ENCODE measurements at regions not wholly inside any gene's neighbourhood (a gene's known extent, or its start where the extent isn't known, plus 50 kb on each side); places are given as distances from the start of the nearest gene placed in this dataset.

GRCh38 chr5:172568308-172568910, 72.7 kb upstream of the NEURL1B start:
- H3K23ac ChIP-seq (ENCODE audit: insufficient read length) = no peak overlapping the region
- H3K56ac ChIP-seq (replicated peaks; ENCODE audit: insufficient read length, low read depth, low read length) = no peak overlapping the region
- H3K9ac ChIP-seq (replicated peaks in 1 of 4; ENCODE audit: extremely low read depth in 1 of 4, low read depth in 3 of 4, low read length in 3 of 4) = no peak overlapping the region
- no peak for DNase-seq (ENCODE audit: low read depth in 1 of 2, low spot score in 2 of 2)
- no peak overlapping the region for H3K4me3 ChIP-seq (ENCODE audit: extremely low read depth in 1 of 4, insufficient read depth in 2 of 4, low read depth in 3 of 4, low read length in 4 of 4)
- H2BK5ac ChIP-seq (ENCODE audit: low read depth, low read length) = no peak overlapping the region
- no peak overlapping the region for H4K8ac ChIP-seq (ENCODE audit: extremely low read depth, insufficient read depth, low read length)
- no peak for TF ChIP-seq CTCF (IDR thresholded peaks at IDR 0.05; ENCODE audit: control extremely low read depth in 1 of 3, insufficient read depth in 1 of 3, low read depth in 1 of 3, low read length in 3 of 3)
- CTCF ChIA-PET (ENCODE audit: partially characterized antibody) = interaction anchor here (0.9 to 2.7 kb wide), 9 partner anchors 10 to 129 kb away, joined by 3 to 9 read pairs (median 4); no protein-coding TSS in a partner anchor
- H3K27me3 ChIP-seq (replicated peaks in 1 of 4; ENCODE audit: control insufficient read depth in 3 of 4, extremely low read depth in 1 of 4, insufficient read depth in 3 of 4, low read length in 3 of 4) = no peaks in the 10 kb centered on the region; a peak in 2 of 7 replicates
- no peaks in the 10 kb centered on the region for H3K79me1 ChIP-seq (ENCODE audit: low read depth, low read length)
- no peak overlapping the region for H3K14ac ChIP-seq (ENCODE audit: insufficient read length)
- no peak for FAIRE-seq
- no peak overlapping the region for H3K27ac ChIP-seq (ENCODE audit: low read depth, low read length)
- 96% methylated on average over 3 of the region's 3 CpGs; no CpG with 5 or more reads in 1 of the 2 experiments for WGBS, 2 experiments (ENCODE audit: extremely low coverage in 1 of 2, insufficient coverage in 1 of 2, insufficient read length in 1 of 2, insufficient replicate concordance in 2 of 2, low coverage in 1 of 2, low lambda C conversion rate in 2 of 2, missing lambda C conversion rate in 1 of 2)
- H2AK5ac ChIP-seq (ENCODE audit: low read depth, low read length) = no peak overlapping the region
- 0 out of 2 replicates have a peak overlapping the region, but pooled peaks have one; percentile 39 for H2BK12ac ChIP-seq (ENCODE audit: low read depth, low read length)
- no peak overlapping the region for H3K4me2 ChIP-seq (ENCODE audit: insufficient read depth in 1 of 2, low read depth in 2 of 2, low read length in 2 of 2)
- H3K23me2 ChIP-seq (ENCODE audit: low read depth, low read length) = peaks cover 2% of the 10 kb centered on the region; the same call in 1 of the 2 replicates
- H4K20me1 ChIP-seq (replicated peaks in 1 of 2; ENCODE audit: control insufficient read depth in 1 of 2, insufficient read depth in 2 of 2, low read length in 2 of 2) = no peaks in the 10 kb centered on the region
- H2BK15ac ChIP-seq (ENCODE audit: low read length) = peak overlapping the region; percentile 46; the same call in 1 of the 2 replicates
- no peak overlapping the region for H4K91ac ChIP-seq (replicated peaks; ENCODE audit: insufficient read length, low read length)
- no peaks in the 10 kb centered on the region for H3K79me2 ChIP-seq (ENCODE audit: control insufficient read depth in 1 of 2, insufficient read depth in 2 of 2, low read length in 2 of 2)
- H2BK120ac ChIP-seq (replicated peaks; ENCODE audit: low read depth, low read length) = no peak overlapping the region
- H3K36me3 ChIP-seq (ENCODE audit: control insufficient read depth in 2 of 4, insufficient read depth in 4 of 4, low read length in 3 of 4) = no peaks in the 10 kb centered on the region
- H2AFZ ChIP-seq (ENCODE audit: low read length) = no peak overlapping the region
- no peak overlapping the region for H3K4ac ChIP-seq (replicated peaks; ENCODE audit: insufficient read length, low read depth, low read length)
- H2BK20ac ChIP-seq (ENCODE audit: low read length) = no peak overlapping the region
- H4K5ac ChIP-seq (ENCODE audit: insufficient read length, low read depth, low read length) = no peak overlapping the region
- H3K9me3 ChIP-seq (ENCODE audit: insufficient read depth in 2 of 2, low read depth in 1 of 2, low read length in 1 of 2) = no peaks in the 10 kb centered on the region
- POLR2A ChIA-PET (ENCODE audit: partially characterized antibody) = no interaction called here
- H3K18ac ChIP-seq (ENCODE audit: extremely low read depth, low read length) = no peak overlapping the region; the same call in 1 of the 2 replicates
- H3K4me1 ChIP-seq (replicated peaks in 1 of 4; ENCODE audit: control insufficient read depth in 3 of 4, insufficient read depth in 4 of 4, low read length in 3 of 4) = peaks cover 4 to 27% (median 18%) of the 10 kb centered on the region in 4 experiments

All from H1 (cell line).